GM12874 (cell line): ENCODE measurements at regions not wholly inside any gene's neighbourhood (a gene's known extent, or its start where the extent isn't known, plus 50 kb on each side); places are given as distances from the start of the nearest gene placed in this dataset.

Source experiments
- TF ChIP-seq, protein P1 (sequence below): IDR thresholded peaks from 2 replicates; pipeline ENCODE4 v1.5.1; 2011; ENCODE audit warnings: low read depth, mild to moderate bottlenecking, control low read depth, low read length, moderate library complexity; ENCODE audit not compliant: insufficient read depth

DNA sequence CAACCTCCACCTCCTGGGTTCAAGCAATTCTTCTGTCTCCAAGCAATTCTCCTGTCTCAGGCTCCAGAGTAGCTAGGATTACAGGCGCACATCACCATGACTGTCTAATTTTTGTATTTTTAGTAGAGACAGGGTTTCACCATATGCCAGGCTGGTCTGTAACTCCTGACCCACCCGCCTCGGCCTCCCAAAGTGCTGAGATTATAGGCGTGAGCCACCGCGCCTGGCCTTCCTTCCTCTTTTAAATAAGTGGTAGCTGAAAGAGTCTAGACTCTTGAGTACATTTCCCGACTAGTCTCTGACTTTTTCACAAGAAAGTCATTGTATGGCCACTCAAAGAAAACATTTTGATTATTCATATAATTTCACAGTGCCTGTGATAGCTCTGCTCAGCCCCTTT lies 636.2 kb upstream of the ANKRD30A start:
- TF ChIP-seq, protein P1, sequence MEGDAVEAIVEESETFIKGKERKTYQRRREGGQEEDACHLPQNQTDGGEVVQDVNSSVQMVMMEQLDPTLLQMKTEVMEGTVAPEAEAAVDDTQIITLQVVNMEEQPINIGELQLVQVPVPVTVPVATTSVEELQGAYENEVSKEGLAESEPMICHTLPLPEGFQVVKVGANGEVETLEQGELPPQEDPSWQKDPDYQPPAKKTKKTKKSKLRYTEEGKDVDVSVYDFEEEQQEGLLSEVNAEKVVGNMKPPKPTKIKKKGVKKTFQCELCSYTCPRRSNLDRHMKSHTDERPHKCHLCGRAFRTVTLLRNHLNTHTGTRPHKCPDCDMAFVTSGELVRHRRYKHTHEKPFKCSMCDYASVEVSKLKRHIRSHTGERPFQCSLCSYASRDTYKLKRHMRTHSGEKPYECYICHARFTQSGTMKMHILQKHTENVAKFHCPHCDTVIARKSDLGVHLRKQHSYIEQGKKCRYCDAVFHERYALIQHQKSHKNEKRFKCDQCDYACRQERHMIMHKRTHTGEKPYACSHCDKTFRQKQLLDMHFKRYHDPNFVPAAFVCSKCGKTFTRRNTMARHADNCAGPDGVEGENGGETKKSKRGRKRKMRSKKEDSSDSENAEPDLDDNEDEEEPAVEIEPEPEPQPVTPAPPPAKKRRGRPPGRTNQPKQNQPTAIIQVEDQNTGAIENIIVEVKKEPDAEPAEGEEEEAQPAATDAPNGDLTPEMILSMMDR: no peak

DNA sequence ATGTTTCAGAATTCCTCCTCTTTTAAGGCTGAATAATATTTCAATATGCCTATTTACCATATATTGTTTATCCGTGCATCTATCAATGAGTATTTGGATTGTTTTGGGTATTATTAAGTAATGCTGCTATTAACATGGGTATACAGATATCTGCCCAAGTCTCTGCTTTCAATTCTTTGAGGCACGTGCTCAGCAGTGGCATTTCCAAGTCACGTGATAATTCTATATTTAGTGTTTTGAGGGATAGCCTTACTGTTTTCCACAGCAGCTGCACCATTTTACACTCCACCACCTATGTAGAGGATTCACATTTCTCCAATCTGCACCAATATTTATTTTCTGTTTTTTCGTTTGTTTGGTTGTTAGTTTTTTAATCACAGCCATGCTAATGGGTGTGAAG lies 636.8 kb upstream of the ANKRD30A start:
- TF ChIP-seq, protein P1: no peak

DNA sequence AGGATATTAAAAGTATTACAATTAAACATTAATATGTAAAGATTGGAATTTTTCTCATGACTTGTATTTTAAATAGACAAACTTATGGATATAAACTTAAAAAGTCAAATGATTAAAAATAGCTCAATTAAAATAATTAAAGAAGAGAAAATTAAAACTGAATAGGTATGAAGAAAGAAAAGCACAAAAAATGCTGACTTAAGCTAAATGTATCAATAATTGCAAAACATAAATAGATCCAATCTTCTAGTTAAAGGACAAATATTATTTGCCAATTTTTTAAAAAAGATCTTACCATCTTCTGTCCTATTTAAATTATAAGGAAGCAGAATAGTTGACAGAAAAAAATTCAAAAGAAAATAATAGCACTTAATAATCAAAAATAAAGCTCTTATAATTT lies 646.3 kb upstream of the ANKRD30A start:
- TF ChIP-seq, protein P1: no peak

DNA sequence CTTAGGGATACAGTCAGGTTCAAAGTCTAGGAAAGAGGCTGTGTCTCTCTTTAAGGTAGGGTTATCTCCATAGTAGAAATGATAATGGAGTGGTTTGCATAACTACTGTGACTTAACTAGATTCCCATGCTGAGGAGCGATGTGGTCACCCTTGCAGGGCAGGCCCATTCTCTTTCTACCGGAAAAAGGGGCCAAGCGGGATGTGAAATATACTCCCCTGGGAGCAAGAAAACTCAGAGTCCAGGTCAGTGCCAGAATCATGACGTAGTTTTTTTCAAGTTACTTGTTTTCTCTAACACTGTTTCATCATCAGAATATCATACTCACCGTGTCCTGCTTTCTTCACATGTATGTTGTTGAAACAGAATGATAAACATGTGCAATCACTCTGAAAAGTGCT lies 649.0 kb upstream of the ANKRD30A start:
- TF ChIP-seq, protein P1: no peak

DNA sequence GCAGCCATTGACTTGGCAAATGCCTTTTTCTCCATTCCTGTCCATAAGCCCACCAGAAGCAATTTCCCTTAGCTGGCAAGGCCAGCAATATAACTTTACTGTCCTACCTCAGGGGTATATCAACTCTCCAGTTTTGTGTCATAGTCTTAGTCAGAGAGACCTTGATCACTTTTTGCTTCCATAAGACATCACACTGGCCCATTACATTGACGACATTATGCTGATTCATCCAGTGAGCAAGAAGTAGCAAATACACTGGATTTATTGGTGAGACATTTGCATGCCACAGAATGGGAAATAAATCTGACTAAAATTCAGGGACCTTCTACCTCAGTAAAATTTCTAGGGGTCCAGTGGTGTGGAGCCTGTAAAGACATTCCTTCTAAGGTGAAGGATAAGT lies 649.7 kb upstream of the ANKRD30A start:
- TF ChIP-seq, protein P1: no peak

DNA sequence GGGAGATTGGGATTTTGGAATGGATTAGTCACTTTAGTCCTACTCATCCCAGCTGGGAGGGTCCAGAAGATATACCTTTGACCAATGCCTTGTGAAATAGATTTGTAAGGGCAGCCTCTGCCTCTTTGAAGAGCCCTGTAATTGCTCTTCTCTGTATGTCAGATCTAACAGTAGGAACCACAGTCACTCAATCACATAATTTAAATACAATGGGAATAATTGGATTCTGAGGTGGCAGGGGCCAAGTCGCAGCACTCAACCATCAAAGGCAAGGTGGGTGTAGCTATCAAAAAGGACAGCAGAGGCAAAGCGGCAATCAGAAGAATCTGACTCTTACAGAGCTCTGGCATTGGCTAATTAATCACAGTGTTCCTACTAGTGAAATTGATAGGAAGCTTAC lies 650.9 kb upstream of the ANKRD30A start:
- TF ChIP-seq, protein P1: no peak

DNA sequence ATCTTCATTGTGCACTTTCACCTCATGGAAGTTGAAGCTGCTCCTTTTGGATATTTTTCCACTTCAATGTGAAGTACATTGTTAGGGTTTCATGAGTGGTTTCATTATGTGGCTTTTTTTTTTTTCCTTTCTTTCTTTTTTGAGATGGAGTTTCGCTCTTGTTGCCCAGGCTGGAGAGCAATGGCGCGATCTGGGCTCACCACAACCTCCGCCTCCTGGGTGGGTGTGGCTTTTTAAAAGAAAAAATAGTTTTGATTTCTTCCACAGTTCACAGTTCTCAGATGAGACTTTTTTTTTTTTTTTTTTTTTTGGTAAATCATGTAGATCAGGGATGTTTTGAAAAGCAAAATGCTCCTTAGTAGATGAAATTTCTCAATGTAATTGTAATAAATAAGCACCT lies 652.3 kb upstream of the ANKRD30A start:
- TF ChIP-seq, protein P1: no peak

DNA sequence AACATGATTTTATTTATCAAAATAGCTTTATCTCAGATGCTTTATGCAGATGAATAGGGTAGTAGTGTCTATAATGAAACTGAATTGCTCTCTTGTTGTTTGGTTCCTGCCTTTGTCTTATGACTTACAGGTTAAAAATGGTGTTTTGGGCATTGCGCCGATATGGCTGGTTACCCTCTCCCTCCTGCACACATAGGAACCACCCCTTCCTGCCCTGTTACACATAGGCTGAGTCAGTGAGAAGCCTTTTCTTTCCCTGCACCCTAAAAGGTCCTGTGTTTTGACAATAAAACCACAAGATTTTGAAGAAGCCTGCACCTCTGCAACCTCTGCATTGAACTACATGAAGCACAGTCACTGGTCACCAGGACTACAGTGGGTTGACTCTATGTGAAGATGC lies 655.8 kb upstream of the ANKRD30A start:
- TF ChIP-seq, protein P1: no peak
